Thymus (tissue), 11 donors: ENCODE measurements at regions not wholly inside any gene's neighbourhood (a gene's known extent, or its start where the extent isn't known, plus 50 kb on each side); places are given as distances from the start of the nearest gene placed in this dataset.

Experiments
- DNase-seq, 9 donors: peaks; one replicate each; pipeline ENCODE4 v3.0.0-alpha.2; 2013; ENCODE audit warnings: low spot score in 9 of 9, low read depth in 6 of 9, missing footprints in 1 of 9
- H3K27ac ChIP-seq, 2 donors: one replicate each; pipeline ENCODE4 v1.5.1; 2013; ENCODE audit warnings: control low read depth in 1 of 2, low read depth in 1 of 2, low read length in 1 of 2, mild to moderate bottlenecking in 1 of 2, moderate library complexity in 1 of 2
- H3K27me3 ChIP-seq, 2 donors: one replicate each; pipeline ENCODE4 v1.5.1; 2013; ENCODE audit warnings: low read length in 1 of 2; ENCODE audit not compliant: control insufficient read depth in 2 of 2, insufficient read depth in 1 of 2
- H3K36me3 ChIP-seq, 2 donors: one replicate each; pipeline ENCODE4 v1.5.1; 2013; ENCODE audit warnings: low read length in 1 of 2, mild to moderate bottlenecking in 1 of 2, moderate library complexity in 1 of 2; ENCODE audit not compliant: control insufficient read depth in 2 of 2, insufficient read depth in 2 of 2
- H3K4me1 ChIP-seq, 2 donors: one replicate each; pipeline ENCODE4 v1.5.1; 2013; ENCODE audit warnings: low read length in 2 of 2; ENCODE audit not compliant: control insufficient read depth in 2 of 2, insufficient read depth in 2 of 2
- H3K4me3 ChIP-seq, 2 donors: one replicate each; pipeline ENCODE4 v1.5.1; 2013; ENCODE audit warnings: low read length in 2 of 2, control low read depth in 1 of 2, mild to moderate bottlenecking in 1 of 2
- H3K9me3 ChIP-seq, 2 donors: one replicate each; pipeline ENCODE4 v1.5.1; 2013; ENCODE audit warnings: low read length in 1 of 2, mild to moderate bottlenecking in 1 of 2; ENCODE audit not compliant: control insufficient read depth in 2 of 2, insufficient read depth in 1 of 2
- WGBS: extraction: QIAGEN DNeasy Blood & Tissue Kit; methylation state at CpG from one replicate; pipeline ENCODE4 v1.1.7; 2013; 5-methylcytosine and 5-hydroxymethylcytosine counted together
- donor health status: healthy.

- H3K27ac ChIP-seq: no peak overlapping the region
- no peaks in the 10 kb centered on the region for H3K27me3 ChIP-seq
- DNase-seq: no peak
- H3K36me3 ChIP-seq: no peaks in the 10 kb centered on the region
- H3K4me3 ChIP-seq: no peak overlapping the region
- 94% methylated on average over 9 of the region's 9 CpGs for WGBS
- no peaks in the 10 kb centered on the region for H3K4me1 ChIP-seq
- H3K9me3 ChIP-seq: no peaks in the 10 kb centered on the region
These were observed 293.8 kb downstream of the TCERG1L start for GRCh38 chr10:131017566-131018285.

GRCh38 chr10:131018886-131019500 lies 292.5 kb downstream of the TCERG1L start:
- Histone ChIP-seq H3K36me3 (no peaks in the 10 kb centered on the region), H3K4me1 (no peaks in the 10 kb centered on the region), H3K4me3 (no peak overlapping the region), H3K9me3 (no peaks in the 10 kb centered on the region), H3K27me3 (no peaks in the 10 kb centered on the region), H3K27ac (no peak overlapping the region)
- DNase-seq: no peak
- whole genome bisulfite sequencing: 85% methylated on average over 14 of the region's 14 CpGs

GRCh38 chr10:131019696-131020095 lies 291.8 kb downstream of the TCERG1L start:
- no peak for DNase-seq
- no peaks in the 10 kb centered on the region for H3K4me1 ChIP-seq
- 93% methylated on average over 11 of the region's 11 CpGs for WGBS

GRCh38 chr10:131020775-131021174 lies 290.7 kb downstream of the TCERG1L start:
- 97% methylated on average over 7 of the region's 7 CpGs for WGBS
- Histone ChIP-seq H3K9me3 (no peaks in the 10 kb centered on the region), H3K4me3 (no peak overlapping the region), H3K27ac (no peak overlapping the region), H3K36me3 (no peaks in the 10 kb centered on the region), H3K4me1 (no peaks in the 10 kb centered on the region), H3K27me3 (no peaks in the 10 kb centered on the region)
- DNase-seq: no peak

More at GRCh38 chr10:131019696-131020095, 291.8 kb downstream of the TCERG1L start:
- H3K4me3 ChIP-seq: no peak overlapping the region
- no peaks in the 10 kb centered on the region for H3K9me3 ChIP-seq
- H3K27ac ChIP-seq: no peak overlapping the region
- no peaks in the 10 kb centered on the region for H3K36me3 ChIP-seq
- no peaks in the 10 kb centered on the region for H3K27me3 ChIP-seq

- DNase-seq: no peak
- 94% methylated on average over 16 of the region's 16 CpGs for WGBS
- Histone ChIP-seq H3K27me3 (no peaks in the 10 kb centered on the region), H3K27ac (no peak overlapping the region), H3K4me1 (no peaks in the 10 kb centered on the region), H3K9me3 (no peaks in the 10 kb centered on the region), H3K4me3 (no peak overlapping the region), H3K36me3 (no peaks in the 10 kb centered on the region)
These were observed 290.1 kb downstream of the TCERG1L start for GRCh38 chr10:131021246-131021895.

- WGBS: 79% methylated on average over 4 of the region's 4 CpGs
- no peaks in the 10 kb centered on the region for H3K36me3 ChIP-seq
- no peak for DNase-seq
- H3K27ac ChIP-seq: no peak overlapping the region
- no peaks in the 10 kb centered on the region for H3K4me1 ChIP-seq
- no peak overlapping the region for H3K4me3 ChIP-seq
- H3K9me3 ChIP-seq: no peaks in the 10 kb centered on the region
- no peaks in the 10 kb centered on the region for H3K27me3 ChIP-seq
These were observed 289.6 kb downstream of the TCERG1L start for GRCh38 chr10:131021969-131022368.

GRCh38 chr10:131022369-131022768 lies 289.2 kb downstream of the TCERG1L start:
- Histone ChIP-seq H3K27ac (no peak overlapping the region), H3K4me3 (no peak overlapping the region), H3K36me3 (no peaks in the 10 kb centered on the region), H3K9me3 (no peaks in the 10 kb centered on the region), H3K27me3 (no peaks in the 10 kb centered on the region), H3K4me1 (no peaks in the 10 kb centered on the region)
- DNase-seq: no peak
- 95% methylated on average over 10 of the region's 10 CpGs for whole genome bisulfite sequencing

GRCh38 chr10:131022981-131023380 lies 288.5 kb downstream of the TCERG1L start:
- Histone ChIP-seq H3K4me1 (no peaks in the 10 kb centered on the region), H3K27ac (no peak overlapping the region), H3K9me3 (no peaks in the 10 kb centered on the region), H3K4me3 (no peak overlapping the region), H3K36me3 (no peaks in the 10 kb centered on the region), H3K27me3 (no peaks in the 10 kb centered on the region)
- WGBS: 59% methylated on average over 5 of the region's 5 CpGs
- DNase-seq: no peak
